ENCODE measurements at regions not wholly inside any gene's neighbourhood (a gene's known extent, or its start where the extent isn't known, plus 50 kb on each side); places are given as distances from the start of the nearest gene placed in this dataset.
"Not testable (repeated sequence)": the region's sequence is repeated elsewhere in the genome, so short reads cannot be mapped to it uniquely, and the experiment has no call there.

DNA sequence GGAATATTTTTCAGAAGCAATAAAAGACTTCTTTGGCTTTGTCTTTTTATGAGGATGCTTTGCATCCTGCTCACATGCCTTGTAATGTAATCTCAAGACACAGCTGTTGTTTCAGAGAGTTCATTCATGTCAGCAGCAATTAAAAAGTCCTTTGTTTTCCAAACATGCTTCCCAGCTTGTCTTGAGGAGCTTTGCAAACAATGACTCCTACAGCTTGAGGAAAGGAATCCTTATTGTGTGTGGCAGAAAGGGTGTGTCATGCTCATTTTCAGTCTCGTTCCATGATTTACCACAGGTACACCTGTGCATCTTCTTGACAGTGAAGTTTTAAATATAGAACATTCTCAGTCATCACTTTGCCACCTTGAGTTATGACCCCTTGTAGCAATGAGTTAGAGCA is 139.2 kb upstream of the AADAT start:
- no peak overlapping the region for H3K27ac Mint-ChIP-seq
- no peak for DNase-seq

GRCh38 chr4:170227928-170228327 is 138.2 kb upstream of the AADAT start:
- Mint-ChIP-seq H3K4me1 (ENCODE audit: low read depth) (no peaks in the 10 kb centered on the region), H3K9me3 (no peaks in the 10 kb centered on the region), H3K27me3 (ENCODE audit: low read depth) (no peaks in the 10 kb centered on the region), H3K4me3 (no peak overlapping the region), H3K36me3 (ENCODE audit: low read depth) (no peaks in the 10 kb centered on the region), H3K27ac (no peak overlapping the region)
- CTCF ChIA-PET, result no interaction called here
- intact Hi-C loops (cut with micrococcal nuclease), result no loop called here
- no peak for DNase-seq

More for the DNA sequence above, 139.2 kb upstream of the AADAT start:
- intact Hi-C loops (cut with micrococcal nuclease), result no loop called here
- no peaks in the 10 kb centered on the region for H3K27me3 Mint-ChIP-seq (ENCODE audit: low read depth)
- H3K36me3 Mint-ChIP-seq (ENCODE audit: low read depth), result no peaks in the 10 kb centered on the region
- no peaks in the 10 kb centered on the region for H3K4me1 Mint-ChIP-seq (ENCODE audit: low read depth)
- CTCF ChIA-PET, result no interaction called here
- no peak overlapping the region for H3K4me3 Mint-ChIP-seq
- no peaks in the 10 kb centered on the region for H3K9me3 Mint-ChIP-seq

DNA sequence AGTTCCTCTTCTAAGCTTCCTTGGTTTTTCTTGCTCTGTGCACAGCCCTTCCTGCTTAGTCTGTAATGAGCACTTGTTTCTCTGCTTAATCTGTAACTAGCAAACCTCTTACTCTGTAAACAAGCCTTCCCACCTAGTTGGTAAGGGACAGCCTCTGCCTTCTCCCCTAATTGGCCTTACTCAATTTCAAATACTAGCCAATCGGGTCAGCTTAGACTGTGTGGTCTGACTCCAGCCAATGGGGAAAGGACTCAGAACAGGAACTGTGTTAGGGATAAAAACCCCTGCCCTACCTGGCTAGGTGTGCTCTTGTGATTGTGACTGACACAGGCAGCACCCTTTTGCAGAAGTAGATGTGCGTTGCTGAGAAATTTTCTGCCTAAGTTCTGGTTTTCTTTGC is 136.5 kb upstream of the AADAT start:
- Mint-ChIP-seq H3K4me3 (no peak overlapping the region), H3K4me1 (ENCODE audit: low read depth) (no peaks in the 10 kb centered on the region), H3K27me3 (ENCODE audit: low read depth) (no peaks in the 10 kb centered on the region), H3K27ac (no peak overlapping the region), H3K9me3 (peaks cover 5% of the 10 kb centered on the region), H3K36me3 (ENCODE audit: low read depth) (no peaks in the 10 kb centered on the region)
- CTCF ChIA-PET, result interaction anchor here (0.6 kb wide), 1 partner anchor 788 kb away, joined by 3 read pairs; no protein-coding TSS in a partner anchor
- intact Hi-C loops (cut with micrococcal nuclease), result no loop called here
- no peak for DNase-seq

DNA sequence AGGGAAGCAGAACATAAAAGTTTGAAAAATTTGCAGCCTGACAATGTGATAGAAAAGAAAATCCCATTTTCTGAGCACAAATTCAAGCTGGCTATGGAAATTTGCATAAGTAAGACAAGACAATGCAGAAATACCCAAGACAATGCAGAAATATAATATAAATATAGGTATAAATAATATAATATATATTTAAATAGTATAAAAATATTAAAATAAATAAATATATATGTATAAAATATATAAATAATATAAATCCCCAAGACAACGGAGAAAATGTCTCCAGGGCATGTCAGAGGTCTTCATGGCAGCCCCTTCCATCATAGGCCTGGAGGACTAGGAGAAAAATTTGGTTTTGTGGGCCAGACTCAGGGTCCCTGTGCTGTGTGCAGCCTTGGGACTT is 125.0 kb upstream of the AADAT start:
- Mint-ChIP-seq H3K27me3 (ENCODE audit: low read depth) (no peaks in the 10 kb centered on the region), H3K4me1 (ENCODE audit: low read depth) (no peaks in the 10 kb centered on the region), H3K36me3 (ENCODE audit: low read depth) (no peaks in the 10 kb centered on the region), H3K9me3 (peaks cover 22% of the 10 kb centered on the region), H3K27ac (no peak overlapping the region), H3K4me3 (no peak overlapping the region)
- CTCF ChIA-PET, result no interaction called here
- no peak for DNase-seq
- intact Hi-C loops (cut with micrococcal nuclease), result no loop called here

- Mint-ChIP-seq H3K4me1 (ENCODE audit: low read depth) (no peaks in the 10 kb centered on the region), H3K27me3 (ENCODE audit: low read depth) (no peaks in the 10 kb centered on the region), H3K9me3 (peaks cover 22% of the 10 kb centered on the region), H3K36me3 (ENCODE audit: low read depth) (no peaks in the 10 kb centered on the region), H3K27ac (no peak overlapping the region), H3K4me3 (no peak overlapping the region)
- intact Hi-C loops (cut with micrococcal nuclease), result no loop called here
- CTCF ChIA-PET, result no interaction called here
- DNase-seq, result no peak
Observed at GRCh38 chr4:170214101-170214500, 124.3 kb upstream of the AADAT start.

DNA sequence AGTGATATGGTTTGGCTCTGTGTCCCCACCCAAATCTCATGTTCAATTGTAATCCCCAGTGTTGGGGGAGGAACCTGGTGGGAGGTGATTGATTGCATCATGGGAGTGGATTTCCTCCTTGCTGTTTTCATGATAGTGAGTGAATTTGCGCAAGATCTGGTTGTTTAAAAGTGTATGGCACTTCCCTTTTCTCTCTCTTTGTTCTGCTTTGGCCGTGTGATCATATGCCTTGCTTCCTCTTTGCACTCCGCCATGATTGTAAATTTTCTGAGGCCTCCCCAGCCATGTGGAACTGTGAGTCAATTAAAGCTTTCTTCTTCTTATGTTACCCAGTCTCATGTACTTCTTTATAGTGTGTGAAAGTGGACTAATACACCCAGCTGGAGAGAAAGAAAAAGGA is 113.0 kb upstream of the AADAT start:
- H3K36me3 Mint-ChIP-seq (ENCODE audit: low read depth), result no peaks in the 10 kb centered on the region
- H3K27me3 Mint-ChIP-seq (ENCODE audit: low read depth), result peaks cover 3% of the 10 kb centered on the region
- intact Hi-C loops (cut with micrococcal nuclease), result no loop called here
- peaks cover 3% of the 10 kb centered on the region for H3K9me3 Mint-ChIP-seq
- no peak overlapping the region for H3K4me3 Mint-ChIP-seq
- no peak for DNase-seq
- H3K27ac Mint-ChIP-seq, result no peak overlapping the region
- CTCF ChIA-PET, result no interaction called here
- no peaks in the 10 kb centered on the region for H3K4me1 Mint-ChIP-seq (ENCODE audit: low read depth)

- Mint-ChIP-seq H3K27ac (no peak overlapping the region), H3K9me3 (peaks cover 3% of the 10 kb centered on the region), H3K27me3 (ENCODE audit: low read depth) (peaks cover 3% of the 10 kb centered on the region), H3K36me3 (ENCODE audit: low read depth) (no peaks in the 10 kb centered on the region), H3K4me1 (ENCODE audit: low read depth) (no peaks in the 10 kb centered on the region), H3K4me3 (no peak overlapping the region)
- intact Hi-C loops (cut with micrococcal nuclease), result no loop called here
- DNase-seq, result no peak
- CTCF ChIA-PET, result interaction anchor here (0.6 to 0.7 kb wide), 3 partner anchors 9 to 1292 kb away, joined by 3 to 4 read pairs (median 3); no protein-coding TSS in a partner anchor
Observed at GRCh38 chr4:170198747-170199146, 109.0 kb upstream of the AADAT start.

- DNase-seq; H3K4me1 Mint-ChIP-seq (ENCODE audit: low read depth); CTCF ChIA-PET; H3K9me3 Mint-ChIP-seq; H3K36me3 Mint-ChIP-seq (ENCODE audit: low read depth); intact Hi-C loops (cut with micrococcal nuclease); H3K27ac Mint-ChIP-seq; H3K4me3 Mint-ChIP-seq; H3K27me3 Mint-ChIP-seq (ENCODE audit: low read depth): not testable (repeated sequence)
Observed at GRCh38 chr4:170194794-170195193, 105.0 kb upstream of the AADAT start.

DNA sequence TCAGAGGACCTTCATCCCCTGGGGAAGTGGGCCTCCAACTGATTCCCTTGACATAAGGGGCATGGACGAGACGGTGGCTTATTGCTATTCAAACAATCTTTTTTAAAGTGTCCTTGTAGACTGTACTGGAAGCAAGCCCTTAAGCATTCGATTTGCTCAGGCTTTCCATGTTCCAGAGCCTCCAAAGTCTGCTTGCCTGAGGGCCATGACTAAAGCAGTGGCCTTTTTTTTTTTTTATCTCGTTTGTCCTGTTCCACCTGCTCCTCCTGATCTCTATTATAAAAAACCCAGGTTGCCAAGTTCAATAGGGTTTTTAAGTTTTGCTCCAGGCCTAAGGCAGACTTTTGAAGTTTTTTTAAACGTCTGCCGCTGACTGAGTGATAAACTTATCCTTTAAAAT is 103.7 kb upstream of the AADAT start:
- no peaks in the 10 kb centered on the region for H3K36me3 Mint-ChIP-seq (ENCODE audit: low read depth)
- no peaks in the 10 kb centered on the region for H3K9me3 Mint-ChIP-seq
- H3K4me3 Mint-ChIP-seq, result no peak overlapping the region
- no peaks in the 10 kb centered on the region for H3K4me1 Mint-ChIP-seq (ENCODE audit: low read depth)
- no peak overlapping the region for H3K27ac Mint-ChIP-seq
- CTCF ChIA-PET, result no interaction called here
- H3K27me3 Mint-ChIP-seq (ENCODE audit: low read depth), result peaks cover 2% of the 10 kb centered on the region
- intact Hi-C loops (cut with micrococcal nuclease), result no loop called here
- no peak for DNase-seq

GRCh38 chr4:170190265-170190664 is 100.5 kb upstream of the AADAT start:
- CTCF ChIA-PET, result no interaction called here
- no peak for DNase-seq
- Mint-ChIP-seq H3K4me1 (ENCODE audit: low read depth) (no peaks in the 10 kb centered on the region), H3K36me3 (ENCODE audit: low read depth) (no peaks in the 10 kb centered on the region), H3K27me3 (ENCODE audit: low read depth) (peaks cover 6% of the 10 kb centered on the region), H3K27ac (no peak overlapping the region), H3K4me3 (no peak overlapping the region), H3K9me3 (no peaks in the 10 kb centered on the region)
- intact Hi-C loops (cut with micrococcal nuclease), result no loop called here

- H3K4me3 Mint-ChIP-seq, result no peak overlapping the region
- CTCF ChIA-PET, result no interaction called here
Observed at GRCh38 chr4:170170861-170171260, 81.1 kb upstream of the AADAT start.

DNA sequence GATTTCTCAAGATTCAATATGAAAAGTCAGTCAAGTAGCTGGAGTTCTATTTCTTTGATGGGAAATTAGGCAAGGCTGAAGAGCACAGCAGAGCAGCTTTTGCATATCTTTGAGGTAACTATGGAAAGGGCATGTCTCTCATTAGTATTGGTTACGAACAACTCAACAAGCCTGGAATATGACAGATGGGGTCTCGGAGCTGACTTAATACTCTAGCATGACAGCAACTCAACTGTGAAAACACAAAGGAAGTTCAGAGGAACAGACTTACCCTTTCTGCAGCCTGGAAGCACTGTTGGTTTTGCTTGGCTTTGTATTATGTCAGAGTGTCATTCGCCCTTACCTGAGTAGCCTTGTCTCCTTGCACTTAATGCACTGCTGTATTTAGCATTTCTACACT is 79.9 kb upstream of the AADAT start:
- no peak for DNase-seq

More at GRCh38 chr4:170170861-170171260, 81.1 kb upstream of the AADAT start:
- H3K27me3 Mint-ChIP-seq (ENCODE audit: low read depth), result no peaks in the 10 kb centered on the region
- H3K9me3 Mint-ChIP-seq, result no peaks in the 10 kb centered on the region
- no peak for DNase-seq
- intact Hi-C loops (cut with micrococcal nuclease), result no loop called here
- H3K27ac Mint-ChIP-seq, result no peak overlapping the region
- H3K4me1 Mint-ChIP-seq (ENCODE audit: low read depth), result no peaks in the 10 kb centered on the region
- no peaks in the 10 kb centered on the region for H3K36me3 Mint-ChIP-seq (ENCODE audit: low read depth)

DNA sequence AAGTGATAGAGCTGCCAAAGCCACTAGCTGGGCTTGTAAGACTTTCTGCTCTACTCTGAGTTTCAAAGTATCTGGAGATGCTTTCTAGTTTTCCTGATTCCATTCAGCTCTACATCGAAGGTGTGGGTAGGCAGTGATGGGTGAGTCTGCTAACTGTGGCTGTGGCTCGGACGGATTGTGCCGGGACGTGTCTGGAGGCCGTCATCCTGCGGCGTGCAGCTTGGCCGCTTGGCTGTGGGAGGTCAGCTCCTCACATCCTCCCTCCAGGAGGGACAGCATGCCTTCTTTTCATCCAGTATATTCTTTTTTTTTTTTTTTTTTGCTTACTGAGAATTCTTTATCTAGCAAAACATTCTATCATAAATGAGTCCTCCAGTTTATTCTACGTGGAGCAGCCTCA is 77.9 kb upstream of the AADAT start:
- Mint-ChIP-seq H3K4me3 (no peak overlapping the region), H3K4me1 (ENCODE audit: low read depth) (no peaks in the 10 kb centered on the region), H3K36me3 (ENCODE audit: low read depth) (no peaks in the 10 kb centered on the region), H3K27ac (no peak overlapping the region), H3K27me3 (ENCODE audit: low read depth) (no peaks in the 10 kb centered on the region), H3K9me3 (no peaks in the 10 kb centered on the region)
- CTCF ChIA-PET, result no interaction called here
- no peak for DNase-seq
- intact Hi-C loops (cut with micrococcal nuclease), result no loop called here

More for the DNA sequence above, 79.9 kb upstream of the AADAT start:
- no peaks in the 10 kb centered on the region for H3K9me3 Mint-ChIP-seq
- intact Hi-C loops (cut with micrococcal nuclease), result no loop called here
- H3K27ac Mint-ChIP-seq, result no peak overlapping the region
- H3K4me1 Mint-ChIP-seq (ENCODE audit: low read depth), result no peaks in the 10 kb centered on the region
- H3K27me3 Mint-ChIP-seq (ENCODE audit: low read depth), result no peaks in the 10 kb centered on the region
- CTCF ChIA-PET, result no interaction called here
- no peak overlapping the region for H3K4me3 Mint-ChIP-seq
- H3K36me3 Mint-ChIP-seq (ENCODE audit: low read depth), result no peaks in the 10 kb centered on the region

GRCh38 chr4:170166193-170166592 is 76.4 kb upstream of the AADAT start:
- CTCF ChIA-PET; DNase-seq; H3K4me3 Mint-ChIP-seq; H3K27me3 Mint-ChIP-seq (ENCODE audit: low read depth); intact Hi-C loops (cut with micrococcal nuclease); H3K36me3 Mint-ChIP-seq (ENCODE audit: low read depth); H3K27ac Mint-ChIP-seq; H3K9me3 Mint-ChIP-seq; H3K4me1 Mint-ChIP-seq (ENCODE audit: low read depth): not testable (repeated sequence)
